D341Med (cell line): ENCODE measurements at regions not wholly inside any gene's neighbourhood (a gene's known extent, or its start where the extent isn't known, plus 50 kb on each side); places are given as distances from the start of the nearest gene placed in this dataset.
A peak's percentile ranks its signal among the peaks of the same experiment; 100 is the strongest.
"Not testable (repeated sequence)": the region's sequence is repeated elsewhere in the genome, so short reads cannot be mapped to it uniquely, and the experiment has no call there.

Experiments used
- DNase-seq: peaks from one replicate; pipeline ENCODE4 v3.0.0; 2012; ENCODE audit warnings: low spot score

GRCh38 chr3:145035682-145036081, 1064.1 kb downstream of the DIPK2A start:
- no peak for DNase-seq

- DNase-seq = not testable (repeated sequence)
Observed at GRCh38 chr3:145054055-145054454, 1082.4 kb downstream of the DIPK2A start.

GRCh38 chr3:145055375-145056076, 1083.9 kb downstream of the DIPK2A start:
- no peak for DNase-seq

GRCh38 chr3:145058483-145058882, 1086.9 kb downstream of the DIPK2A start:
- no peak for DNase-seq

GRCh38 chr3:145063616-145064015, 1092.0 kb downstream of the DIPK2A start:
- DNase-seq = no peak

GRCh38 chr3:145070795-145071194, 1090.2 kb downstream of the PLOD2 start:
- no peak for DNase-seq

- no peak for DNase-seq
Observed at GRCh38 chr3:145079436-145079835, 1081.5 kb downstream of the PLOD2 start.

- peak; percentile 21 for DNase-seq
Observed at GRCh38 chr3:145087038-145087437, 1073.9 kb downstream of the PLOD2 start.

- no peak for DNase-seq
Observed at GRCh38 chr3:145088917-145089316, 1072.1 kb downstream of the PLOD2 start.

GRCh38 chr3:145089337-145089736, 1071.6 kb downstream of the PLOD2 start:
- no peak for DNase-seq

- peak; percentile 53 for DNase-seq
Observed at GRCh38 chr3:145094355-145094941, 1066.5 kb downstream of the PLOD2 start.

GRCh38 chr3:145111141-145111540, 1049.8 kb downstream of the PLOD2 start:
- DNase-seq = not testable (repeated sequence)

- no peak for DNase-seq
Observed at GRCh38 chr3:145116769-145117168, 1044.2 kb downstream of the PLOD2 start.

- no peak for DNase-seq
Observed at GRCh38 chr3:145118303-145118702, 1042.7 kb downstream of the PLOD2 start.

- DNase-seq = no peak
Observed at GRCh38 chr3:145124900-145125678, 1035.9 kb downstream of the PLOD2 start.

GRCh38 chr3:145133281-145133680, 1027.7 kb downstream of the PLOD2 start:
- peak; percentile 36 for DNase-seq

GRCh38 chr3:145134738-145135137, 1026.2 kb downstream of the PLOD2 start:
- DNase-seq = no peak

GRCh38 chr3:145144361-145144760, 1016.6 kb downstream of the PLOD2 start:
- no peak for DNase-seq

GRCh38 chr3:145145461-145145860, 1015.5 kb downstream of the PLOD2 start:
- DNase-seq = peak; percentile 16

GRCh38 chr3:145159640-145160039, 1001.3 kb downstream of the PLOD2 start:
- no peak for DNase-seq

GRCh38 chr3:145170121-145170520, 990.9 kb downstream of the PLOD2 start:
- no peak for DNase-seq

GRCh38 chr3:145175626-145176025, 985.4 kb downstream of the PLOD2 start:
- no peak for DNase-seq

GRCh38 chr3:145176907-145177306, 984.1 kb downstream of the PLOD2 start:
- DNase-seq = no peak
